MCF 10A (cell line): ENCODE measurements at regions not wholly inside any gene's neighbourhood (a gene's known extent, or its start where the extent isn't known, plus 50 kb on each side); places are given as distances from the start of the nearest gene placed in this dataset.
A peak's percentile ranks its signal among the peaks of the same experiment; 100 is the strongest.
"Not testable (repeated sequence)": the region's sequence is repeated elsewhere in the genome, so short reads cannot be mapped to it uniquely, and the experiment has no call there.

Source experiments
- BruUV-seq: library from RNA; stranded (reverse); fragments of 400-500 nt; replicated peaks from 2 replicates; lab custom pipeline; 2021; lab: Mats Ljungman, UMichigan
- CTCF ChIA-PET: fragments of 300-600 bp; sonication (Branson Sonifier 250); formaldehyde crosslinking; extraction: SDS; loops from one replicate; lab custom pipeline; 2021; ENCODE audit warnings: antibody characterized with exemption, inconsistent platforms; lab: Yijun Ruan, JAX
- POLR2A ChIA-PET: fragments of 300-600, 350-650 bp; sonication (Branson Sonifier 250); formaldehyde crosslinking; extraction: SDS; loops from one replicate; lab custom pipeline; 2020; ENCODE audit warnings: antibody characterized with exemption, inconsistent platforms; lab: Yijun Ruan, JAX
- DNase-seq: peaks from one replicate; pipeline ENCODE4 v3.0.0-alpha.2; 2018; ENCODE audit not compliant: unreplicated experiment
- H3K27ac Mint-ChIP-seq: one replicate; pipeline ENCODE4 v1.8.0; 2022; ENCODE audit warnings: mild to moderate bottlenecking, low read depth, mixed read lengths; ENCODE audit not compliant: unreplicated experiment
- H3K27me3 Mint-ChIP-seq: one replicate; pipeline ENCODE4 v1.8.0; 2022; ENCODE audit warnings: mixed read lengths; ENCODE audit not compliant: insufficient read depth, unreplicated experiment
- H3K36me3 Mint-ChIP-seq: one replicate; pipeline ENCODE4 v1.8.0; 2022; ENCODE audit warnings: mild to moderate bottlenecking, moderate library complexity, mixed read lengths; ENCODE audit not compliant: insufficient read depth, unreplicated experiment
- H3K4me1 Mint-ChIP-seq: one replicate; pipeline ENCODE4 v1.8.0; 2022; ENCODE audit warnings: mixed read lengths; ENCODE audit not compliant: insufficient read depth, unreplicated experiment
- H3K4me3 Mint-ChIP-seq: one replicate; pipeline ENCODE4 v1.8.0; 2022; ENCODE audit warnings: mild to moderate bottlenecking, moderate library complexity, mixed read lengths; ENCODE audit not compliant: unreplicated experiment
- H3K9me3 Mint-ChIP-seq: one replicate; pipeline ENCODE4 v1.8.0; 2022; ENCODE audit warnings: mixed read lengths; ENCODE audit not compliant: unreplicated experiment
- CTCF ChIP-seq: fragments of 200-600 bp; IDR thresholded peaks from one replicate; pipeline ENCODE4 v1.8.0; 2022; ENCODE audit warnings: antibody characterized with exemption, mild to moderate bottlenecking; ENCODE audit not compliant: unreplicated experiment
- intact Hi-C: fragments of 100-400 bp; cut with micrococcal nuclease; formaldehyde crosslinking; loops from 2 replicates; pipeline ENCODE4 v1.14.1; 2022

- Mint-ChIP-seq H3K27me3 (no peaks in the 10 kb centered on the region), H3K36me3 (no peaks in the 10 kb centered on the region), H3K27ac (no peak overlapping the region), H3K4me1 (no peaks in the 10 kb centered on the region), H3K4me3 (no peak overlapping the region), H3K9me3 (no peaks in the 10 kb centered on the region)
- BruUV-seq, result no TSS peak
- CTCF ChIA-PET, result interaction anchor here (0.7 kb wide), 1 partner anchor 691 kb away, joined by 3 read pairs; no protein-coding TSS in a partner anchor
- DNase-seq, result peak; percentile 81
- TF ChIP-seq CTCF, result no peak
- intact Hi-C loops, result no loop called here
- POLR2A ChIA-PET, result interaction anchor here (0.7 to 0.9 kb wide), 2 partner anchors 19 to 28 kb away, joined by 3 read pairs; no protein-coding TSS in a partner anchor
These were observed 180.6 kb downstream of the COG6 start for GRCh38 chr13:39836038-39836437.

- intact Hi-C loops, result not testable (repeated sequence)
These were observed 182.4 kb downstream of the COG6 start for GRCh38 chr13:39837866-39838265.

GRCh38 chr13:39840201-39840600 lies 184.7 kb downstream of the COG6 start:
- H3K4me3 Mint-ChIP-seq, result no peak overlapping the region
- POLR2A ChIA-PET, result no interaction called here
- no TSS peak for BruUV-seq
- intact Hi-C loops, result no loop called here
- CTCF ChIA-PET, result no interaction called here
- no peak overlapping the region for H3K27ac Mint-ChIP-seq
- no peak for TF ChIP-seq CTCF
- no peaks in the 10 kb centered on the region for H3K4me1 Mint-ChIP-seq
- no peak for DNase-seq
- H3K27me3 Mint-ChIP-seq, result no peaks in the 10 kb centered on the region
- no peaks in the 10 kb centered on the region for H3K36me3 Mint-ChIP-seq
- no peaks in the 10 kb centered on the region for H3K9me3 Mint-ChIP-seq

More at GRCh38 chr13:39837866-39838265, 182.4 kb downstream of the COG6 start:
- BruUV-seq, H3K4me3 Mint-ChIP-seq, H3K27ac Mint-ChIP-seq, H3K9me3 Mint-ChIP-seq, H3K27me3 Mint-ChIP-seq, H3K36me3 Mint-ChIP-seq, DNase-seq, CTCF ChIA-PET, H3K4me1 Mint-ChIP-seq: not testable (repeated sequence)
- POLR2A ChIA-PET, result interaction anchor here (0.7 kb wide), 1 partner anchor 353 kb away, joined by 3 read pairs; no protein-coding TSS in a partner anchor

GRCh38 chr13:39847336-39847735 lies 191.9 kb downstream of the COG6 start:
- TF ChIP-seq CTCF, result no peak
- H3K4me1 Mint-ChIP-seq, result no peaks in the 10 kb centered on the region
- no peaks in the 10 kb centered on the region for H3K36me3 Mint-ChIP-seq
- no peaks in the 10 kb centered on the region for H3K27me3 Mint-ChIP-seq
- DNase-seq, result no peak
- H3K9me3 Mint-ChIP-seq, result no peaks in the 10 kb centered on the region
- CTCF ChIA-PET, result no interaction called here
- H3K27ac Mint-ChIP-seq, result no peak overlapping the region
- intact Hi-C loops, result no loop called here
- no TSS peak for BruUV-seq
- H3K4me3 Mint-ChIP-seq, result no peak overlapping the region
- POLR2A ChIA-PET, result no interaction called here
